HEK293T (cell line): ENCODE measurements at regions not wholly inside any gene's neighbourhood (a gene's known extent, or its start where the extent isn't known, plus 50 kb on each side); places are given as distances from the start of the nearest gene placed in this dataset.

Source experiments
- CTCF ChIA-PET: fragments of 350-600 bp; formaldehyde crosslinking; extraction: SDS; loops from one replicate; lab custom pipeline; 2021; ENCODE audit warnings: antibody characterized with exemption, inconsistent platforms; lab: Yijun Ruan, JAX
- POLR2A ChIA-PET: fragments of 350-600 bp; formaldehyde crosslinking; extraction: SDS; loops from one replicate; lab custom pipeline; 2020; ENCODE audit warnings: antibody characterized with exemption, inconsistent platforms; lab: Yijun Ruan, JAX
- DNase-seq: peaks from one replicate; pipeline ENCODE4 v3.0.0; 2012; ENCODE audit warnings: mixed read lengths; ENCODE audit errors: extremely low spot score
- ARNT ChIP-seq: fragments of 450-650 bp; IDR thresholded peaks from 2 replicates; pipeline ENCODE4 v1.6.1; 2017; ENCODE audit warnings: mild to moderate bottlenecking
- BHLHE40 ChIP-seq: fragments of 450-650 bp; IDR thresholded peaks from 2 replicates; pipeline ENCODE4 v1.6.1; 2016; ENCODE audit warnings: mild to moderate bottlenecking, moderate library complexity, borderline replicate concordance
- CTBP1 ChIP-seq: fragments of 450-650 bp; IDR thresholded peaks from 2 replicates; pipeline ENCODE4 v1.6.1; 2016; ENCODE audit warnings: borderline replicate concordance
- ELF4 ChIP-seq: fragments of 450-650 bp; IDR thresholded peaks from 2 replicates; pipeline ENCODE4 v1.6.1; 2017; ENCODE audit warnings: antibody characterized with exemption
- FOXA1 ChIP-seq: fragments of 450-650 bp; IDR thresholded peaks from 2 replicates; pipeline ENCODE4 v1.6.1; 2016; ENCODE audit warnings: mild to moderate bottlenecking
- FOXK2 ChIP-seq: fragments of 450-650 bp; IDR thresholded peaks from 2 replicates; pipeline ENCODE4 v1.6.1; 2016; ENCODE audit warnings: mild to moderate bottlenecking
- FOXM1 ChIP-seq: fragments of 450-650 bp; IDR thresholded peaks from 2 replicates; pipeline ENCODE4 v1.6.1; 2017; ENCODE audit warnings: mild to moderate bottlenecking, borderline replicate concordance
- HDGF ChIP-seq: fragments of 450-650 bp; IDR thresholded peaks from 2 replicates; pipeline ENCODE4 v1.6.1; 2017; ENCODE audit warnings: antibody characterized with exemption, borderline replicate concordance
- L3MBTL2 ChIP-seq: fragments of 450-650 bp; conservative IDR thresholded peaks from 2 replicates; pipeline ENCODE4 v1.6.1; 2016; ENCODE audit warnings: mild to moderate bottlenecking
- LEF1 ChIP-seq: fragments of 450-650 bp; IDR thresholded peaks from 2 replicates; pipeline ENCODE4 v1.6.1; 2017; ENCODE audit warnings: mild to moderate bottlenecking, borderline replicate concordance
- NFRKB ChIP-seq: fragments of 450-650 bp; IDR thresholded peaks from 2 replicates; pipeline ENCODE4 v1.6.1; 2016; ENCODE audit warnings: mild to moderate bottlenecking, moderate library complexity
- PKNOX1 ChIP-seq: fragments of 450-650 bp; IDR thresholded peaks from 2 replicates; pipeline ENCODE4 v1.6.1; 2016
- SP1 ChIP-seq: fragments of 450-650 bp; IDR thresholded peaks from 2 replicates; pipeline ENCODE4 v1.6.1; 2017
- SUZ12 ChIP-seq: fragments of 450-650 bp; IDR thresholded peaks from 2 replicates; pipeline ENCODE4 v1.6.1; 2016; ENCODE audit warnings: mild to moderate bottlenecking
- TARDBP ChIP-seq: fragments of 450-650 bp; IDR thresholded peaks from 2 replicates; pipeline ENCODE4 v1.6.1; 2016
- ZNF384 ChIP-seq: fragments of 450-650 bp; IDR thresholded peaks from 2 replicates; pipeline ENCODE4 v1.6.1; 2016

- ChIA-PET CTCF (interaction anchor here (0.6 kb wide), 1 partner anchor 44 kb away, joined by 3 read pairs; no protein-coding TSS in a partner anchor), POLR2A (no interaction called here)
- TF ChIP-seq CTBP1 (no peak), NFRKB (no peak), BHLHE40 (no peak), L3MBTL2 (no peak), FOXK2 (no peak), ARNT (no peak), TARDBP (no peak), SP1 (no peak), PKNOX1 (no peak), ZNF384 (no peak), HDGF (no peak), LEF1 (no peak)
- no peak for DNase-seq
These were observed 55.4 kb downstream of the CCER1 start for GRCh38 chr12:90899456-90900182.

- no peak for DNase-seq
- ChIA-PET CTCF (no interaction called here), POLR2A (no interaction called here)
- TF ChIP-seq LEF1 (no peak), CTBP1 (no peak), L3MBTL2 (no peak), FOXA1 (no peak), ARNT (no peak), SUZ12 (no peak), ZNF384 (no peak), BHLHE40 (no peak), HDGF (no peak), TARDBP (no peak), FOXM1 (no peak)
These were observed 57.0 kb downstream of the CCER1 start for GRCh38 chr12:90897986-90898385.

GRCh38 chr12:90897316-90897715 is 57.7 kb downstream of the CCER1 start:
- ChIA-PET CTCF (no interaction called here), POLR2A (no interaction called here)
- TF ChIP-seq SUZ12 (no peak), PKNOX1 (no peak), ARNT (no peak)
- DNase-seq = no peak

- TF ChIP-seq ZNF384 = no peak
- TF ChIP-seq TARDBP = no peak
- no peak for TF ChIP-seq FOXA1
- no peak for TF ChIP-seq NFRKB
- no peak for TF ChIP-seq ARNT
- no peak for TF ChIP-seq FOXK2
- TF ChIP-seq SP1 = no peak
- TF ChIP-seq HDGF = no peak
- DNase-seq = no peak
- CTCF ChIA-PET = interaction anchor here (0.6 kb wide), 1 partner anchor 426 kb away, joined by 3 read pairs; no protein-coding TSS in a partner anchor
- POLR2A ChIA-PET = no interaction called here
These were observed 58.2 kb downstream of the CCER1 start for GRCh38 chr12:90896821-90897220.

GRCh38 chr12:90896164-90896563 is 58.8 kb downstream of the CCER1 start:
- TF ChIP-seq BHLHE40 (no peak), ELF4 (no peak), ARNT (no peak), LEF1 (no peak), FOXM1 (no peak), HDGF (no peak), SP1 (no peak), TARDBP (no peak), SUZ12 (no peak), L3MBTL2 (no peak), NFRKB (no peak), FOXK2 (no peak)
- DNase-seq = no peak
- POLR2A ChIA-PET = no interaction called here
- CTCF ChIA-PET = interaction anchor here (0.6 kb wide), 1 partner anchor 646 kb away, joined by 3 read pairs; no protein-coding TSS in a partner anchor

GRCh38 chr12:90888316-90888715 is 66.7 kb downstream of the CCER1 start:
- CTCF ChIA-PET = no interaction called here
- POLR2A ChIA-PET = no interaction called here
- TF ChIP-seq L3MBTL2 (no peak), CTBP1 (no peak), FOXA1 (no peak), SUZ12 (no peak), FOXM1 (no peak), PKNOX1 (no peak), NFRKB (no peak), BHLHE40 (no peak), ELF4 (no peak), ARNT (no peak), LEF1 (no peak), HDGF (no peak), SP1 (no peak)
- DNase-seq = no peak
